ENCODE measurements at regions not wholly inside any gene's neighbourhood (a gene's known extent, or its start where the extent isn't known, plus 50 kb on each side); places are given as distances from the start of the nearest gene placed in this dataset.
"Not testable (repeated sequence)": the region's sequence is repeated elsewhere in the genome, so short reads cannot be mapped to it uniquely, and the experiment has no call there.

- no peaks in the 10 kb centered on the region for H3K4me1 Mint-ChIP-seq
- DNase-seq = no peak
- H3K36me3 Mint-ChIP-seq = no peaks in the 10 kb centered on the region
- H3K9me3 Mint-ChIP-seq = peaks cover 4% of the 10 kb centered on the region
- H3K27ac Mint-ChIP-seq = no peak overlapping the region
- H3K4me3 Mint-ChIP-seq = no peak overlapping the region
- H3K27me3 Mint-ChIP-seq = no peaks in the 10 kb centered on the region
Measured at GRCh38 chr4:33841120-33841519, 2403.2 kb downstream of the ARAP2 start.

- no peak for DNase-seq
- no peaks in the 10 kb centered on the region for H3K27me3 Mint-ChIP-seq
- no peaks in the 10 kb centered on the region for H3K36me3 Mint-ChIP-seq
- H3K4me3 Mint-ChIP-seq = no peak overlapping the region
- no peaks in the 10 kb centered on the region for H3K4me1 Mint-ChIP-seq
- no peak overlapping the region for H3K27ac Mint-ChIP-seq
- H3K9me3 Mint-ChIP-seq = peaks cover 14% of the 10 kb centered on the region
Measured at GRCh38 chr4:33850371-33850902, 2393.9 kb downstream of the ARAP2 start.

GRCh38 chr4:33853670-33854069 lies 2390.6 kb downstream of the ARAP2 start:
- not testable (repeated sequence) for H3K4me3 Mint-ChIP-seq, DNase-seq, H3K27me3 Mint-ChIP-seq, H3K4me1 Mint-ChIP-seq, H3K27ac Mint-ChIP-seq, H3K36me3 Mint-ChIP-seq, H3K9me3 Mint-ChIP-seq

GRCh38 chr4:33864290-33864859 lies 2379.9 kb downstream of the ARAP2 start:
- peaks cover 12% of the 10 kb centered on the region for H3K9me3 Mint-ChIP-seq
- H3K4me3 Mint-ChIP-seq = no peak overlapping the region
- no peaks in the 10 kb centered on the region for H3K27me3 Mint-ChIP-seq
- H3K4me1 Mint-ChIP-seq = no peaks in the 10 kb centered on the region
- H3K27ac Mint-ChIP-seq = no peak overlapping the region
- DNase-seq = no peak
- no peaks in the 10 kb centered on the region for H3K36me3 Mint-ChIP-seq

- H3K4me3 Mint-ChIP-seq = no peak overlapping the region
- H3K27ac Mint-ChIP-seq = no peak overlapping the region
- no peaks in the 10 kb centered on the region for H3K36me3 Mint-ChIP-seq
- H3K27me3 Mint-ChIP-seq = no peaks in the 10 kb centered on the region
- H3K9me3 Mint-ChIP-seq = peaks cover 9% of the 10 kb centered on the region
- no peak for DNase-seq
- H3K4me1 Mint-ChIP-seq = no peaks in the 10 kb centered on the region
Measured at GRCh38 chr4:33873791-33874190, 2370.5 kb downstream of the ARAP2 start.

GRCh38 chr4:33878710-33879109 lies 2365.6 kb downstream of the ARAP2 start:
- Mint-ChIP-seq H3K36me3 (no peaks in the 10 kb centered on the region), H3K27me3 (no peaks in the 10 kb centered on the region), H3K27ac (no peak overlapping the region), H3K4me3 (no peak overlapping the region), H3K4me1 (no peaks in the 10 kb centered on the region), H3K9me3 (peaks cover 3% of the 10 kb centered on the region)
- DNase-seq = no peak

GRCh38 chr4:33881176-33881575 lies 2363.1 kb downstream of the ARAP2 start:
- no peak overlapping the region for H3K27ac Mint-ChIP-seq
- H3K36me3 Mint-ChIP-seq = no peaks in the 10 kb centered on the region
- H3K4me1 Mint-ChIP-seq = no peaks in the 10 kb centered on the region
- no peak for DNase-seq
- no peaks in the 10 kb centered on the region for H3K9me3 Mint-ChIP-seq
- no peaks in the 10 kb centered on the region for H3K27me3 Mint-ChIP-seq
- H3K4me3 Mint-ChIP-seq = no peak overlapping the region

GRCh38 chr4:33882246-33882990 lies 2361.9 kb downstream of the ARAP2 start:
- no peaks in the 10 kb centered on the region for H3K9me3 Mint-ChIP-seq
- no peaks in the 10 kb centered on the region for H3K4me1 Mint-ChIP-seq
- no peak overlapping the region for H3K27ac Mint-ChIP-seq
- H3K4me3 Mint-ChIP-seq = no peak overlapping the region
- no peak for DNase-seq
- no peaks in the 10 kb centered on the region for H3K27me3 Mint-ChIP-seq
- no peaks in the 10 kb centered on the region for H3K36me3 Mint-ChIP-seq

GRCh38 chr4:33883111-33883510 lies 2361.2 kb downstream of the ARAP2 start:
- no peak for DNase-seq
- H3K27me3 Mint-ChIP-seq = no peaks in the 10 kb centered on the region
- H3K4me1 Mint-ChIP-seq = no peaks in the 10 kb centered on the region
- no peaks in the 10 kb centered on the region for H3K36me3 Mint-ChIP-seq
- H3K4me3 Mint-ChIP-seq = no peak overlapping the region
- peaks cover under 1% of the 10 kb centered on the region for H3K9me3 Mint-ChIP-seq
- no peak overlapping the region for H3K27ac Mint-ChIP-seq

GRCh38 chr4:33886356-33886755 lies 2358.0 kb downstream of the ARAP2 start:
- no peaks in the 10 kb centered on the region for H3K4me1 Mint-ChIP-seq
- no peaks in the 10 kb centered on the region for H3K27me3 Mint-ChIP-seq
- H3K9me3 Mint-ChIP-seq = peaks cover 1% of the 10 kb centered on the region
- H3K27ac Mint-ChIP-seq = no peak overlapping the region
- no peak for DNase-seq
- H3K4me3 Mint-ChIP-seq = no peak overlapping the region
- no peaks in the 10 kb centered on the region for H3K36me3 Mint-ChIP-seq

- Mint-ChIP-seq H3K27me3 (no peaks in the 10 kb centered on the region), H3K4me1 (no peaks in the 10 kb centered on the region), H3K4me3 (no peak overlapping the region), H3K36me3 (no peaks in the 10 kb centered on the region), H3K27ac (no peak overlapping the region), H3K9me3 (peaks cover 2% of the 10 kb centered on the region)
- no peak for DNase-seq
Measured at GRCh38 chr4:33890841-33891240, 2353.5 kb downstream of the ARAP2 start.

GRCh38 chr4:33911959-33912358 lies 2332.4 kb downstream of the ARAP2 start:
- H3K4me3 Mint-ChIP-seq = no peak overlapping the region
- H3K9me3 Mint-ChIP-seq = peaks cover 10% of the 10 kb centered on the region
- no peaks in the 10 kb centered on the region for H3K36me3 Mint-ChIP-seq
- H3K27ac Mint-ChIP-seq = no peak overlapping the region
- H3K27me3 Mint-ChIP-seq = no peaks in the 10 kb centered on the region
- DNase-seq = no peak
- no peaks in the 10 kb centered on the region for H3K4me1 Mint-ChIP-seq

- Mint-ChIP-seq H3K9me3 (peaks cover 3% of the 10 kb centered on the region), H3K27ac (no peak overlapping the region), H3K27me3 (no peaks in the 10 kb centered on the region), H3K4me1 (no peaks in the 10 kb centered on the region), H3K36me3 (no peaks in the 10 kb centered on the region), H3K4me3 (no peak overlapping the region)
- no peak for DNase-seq
Measured at GRCh38 chr4:33914386-33914785, 2329.9 kb downstream of the ARAP2 start.

GRCh38 chr4:33923469-33923868 lies 2320.8 kb downstream of the ARAP2 start:
- no peaks in the 10 kb centered on the region for H3K36me3 Mint-ChIP-seq
- no peak for DNase-seq
- H3K9me3 Mint-ChIP-seq = peaks cover 10% of the 10 kb centered on the region
- H3K4me1 Mint-ChIP-seq = no peaks in the 10 kb centered on the region
- no peak overlapping the region for H3K27ac Mint-ChIP-seq
- no peaks in the 10 kb centered on the region for H3K27me3 Mint-ChIP-seq
- no peak overlapping the region for H3K4me3 Mint-ChIP-seq

- DNase-seq = no peak
- no peaks in the 10 kb centered on the region for H3K36me3 Mint-ChIP-seq
- peaks cover 10% of the 10 kb centered on the region for H3K9me3 Mint-ChIP-seq
- H3K4me1 Mint-ChIP-seq = no peaks in the 10 kb centered on the region
- H3K27me3 Mint-ChIP-seq = no peaks in the 10 kb centered on the region
- no peak overlapping the region for H3K4me3 Mint-ChIP-seq
- no peak overlapping the region for H3K27ac Mint-ChIP-seq
Measured at GRCh38 chr4:33924239-33924638, 2320.1 kb downstream of the ARAP2 start.

- Mint-ChIP-seq H3K36me3 (no peaks in the 10 kb centered on the region), H3K4me3 (no peak overlapping the region), H3K9me3 (peaks cover 10% of the 10 kb centered on the region), H3K27ac (no peak overlapping the region), H3K27me3 (no peaks in the 10 kb centered on the region), H3K4me1 (no peaks in the 10 kb centered on the region)
- DNase-seq = no peak
Measured at GRCh38 chr4:33924811-33925210, 2319.5 kb downstream of the ARAP2 start.
